ENCODE measurements at regions not wholly inside any gene's neighbourhood (a gene's known extent, or its start where the extent isn't known, plus 50 kb on each side); places are given as distances from the start of the nearest gene placed in this dataset.

DNA sequence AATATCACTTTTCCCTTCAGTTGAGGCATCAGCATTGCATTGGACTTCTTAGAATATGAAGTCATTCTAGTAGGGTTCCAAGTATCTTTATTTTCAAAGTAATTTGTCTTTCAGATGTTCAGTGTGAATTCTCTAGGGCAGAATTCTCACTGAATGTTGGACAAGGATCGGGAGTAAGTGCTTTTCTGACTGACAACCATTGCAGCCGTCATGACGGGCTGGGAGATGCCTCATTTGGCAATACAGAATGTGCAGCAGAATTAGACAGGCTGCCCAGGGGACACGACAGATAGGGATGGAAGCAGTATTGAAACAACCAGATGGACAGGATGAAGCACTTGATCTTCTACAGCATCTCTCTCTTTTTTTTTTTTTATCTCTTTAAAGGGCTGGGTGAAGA, 129.0 kb downstream of the ICE1 start:
- H3K27ac ChIP-seq (ENCODE audit: low read depth, low read length), result no peak overlapping the region
- no peaks in the 10 kb centered on the region for H3K36me3 ChIP-seq (ENCODE audit: control insufficient read depth in 5 of 5, insufficient read depth in 5 of 5, low read length in 5 of 5)
- H3K4me1 ChIP-seq (ENCODE audit: control insufficient read depth in 5 of 5, insufficient read depth in 5 of 5, low read length in 5 of 5), result no peaks in the 10 kb centered on the region
- H3K4me3 ChIP-seq (ENCODE audit: low read depth in 1 of 5, low read length in 5 of 5), result no peak overlapping the region
- no peaks in the 10 kb centered on the region for H3K9me3 ChIP-seq (ENCODE audit: control insufficient read depth in 5 of 5, low read length in 5 of 5)
- no peaks in the 10 kb centered on the region for H3K27me3 ChIP-seq (ENCODE audit: control insufficient read depth in 5 of 5, insufficient read depth in 4 of 5, low read length in 5 of 5)
- H3K9ac ChIP-seq (ENCODE audit: low read length in 5 of 5), result no peak overlapping the region

DNA sequence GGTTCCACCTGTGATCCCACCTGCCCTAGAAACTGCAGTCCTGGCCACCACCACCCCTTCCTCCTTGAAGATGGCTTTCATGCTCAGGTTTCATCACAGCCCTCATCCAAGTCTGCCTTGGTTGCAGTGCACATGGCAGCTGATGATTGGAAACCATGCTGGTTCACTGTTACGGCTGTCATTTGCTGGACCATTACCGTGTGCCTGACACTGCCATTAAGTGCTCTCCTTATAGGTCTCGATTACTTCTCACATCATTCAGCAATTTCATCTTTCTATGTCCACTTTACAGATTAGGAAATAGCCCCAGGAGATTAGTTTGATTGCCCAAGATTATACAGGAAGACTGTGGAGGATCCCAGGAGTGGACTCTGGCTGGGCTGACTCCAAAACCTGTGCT, 123.9 kb downstream of the ICE1 start:
- H3K9ac ChIP-seq (ENCODE audit: low read length in 5 of 5), result no peak overlapping the region
- no peak overlapping the region for H3K4me3 ChIP-seq (ENCODE audit: low read depth in 1 of 5, low read length in 5 of 5)
- no peak overlapping the region for H3K27ac ChIP-seq (ENCODE audit: low read depth, low read length)
- no peaks in the 10 kb centered on the region for H3K27me3 ChIP-seq (ENCODE audit: control insufficient read depth in 5 of 5, insufficient read depth in 4 of 5, low read length in 5 of 5)
- H3K4me1 ChIP-seq (ENCODE audit: control insufficient read depth in 5 of 5, insufficient read depth in 5 of 5, low read length in 5 of 5), result no peaks in the 10 kb centered on the region
- no peaks in the 10 kb centered on the region for H3K36me3 ChIP-seq (ENCODE audit: control insufficient read depth in 5 of 5, insufficient read depth in 5 of 5, low read length in 5 of 5)
- H3K9me3 ChIP-seq (ENCODE audit: control insufficient read depth in 5 of 5, low read length in 5 of 5), result no peaks in the 10 kb centered on the region

DNA sequence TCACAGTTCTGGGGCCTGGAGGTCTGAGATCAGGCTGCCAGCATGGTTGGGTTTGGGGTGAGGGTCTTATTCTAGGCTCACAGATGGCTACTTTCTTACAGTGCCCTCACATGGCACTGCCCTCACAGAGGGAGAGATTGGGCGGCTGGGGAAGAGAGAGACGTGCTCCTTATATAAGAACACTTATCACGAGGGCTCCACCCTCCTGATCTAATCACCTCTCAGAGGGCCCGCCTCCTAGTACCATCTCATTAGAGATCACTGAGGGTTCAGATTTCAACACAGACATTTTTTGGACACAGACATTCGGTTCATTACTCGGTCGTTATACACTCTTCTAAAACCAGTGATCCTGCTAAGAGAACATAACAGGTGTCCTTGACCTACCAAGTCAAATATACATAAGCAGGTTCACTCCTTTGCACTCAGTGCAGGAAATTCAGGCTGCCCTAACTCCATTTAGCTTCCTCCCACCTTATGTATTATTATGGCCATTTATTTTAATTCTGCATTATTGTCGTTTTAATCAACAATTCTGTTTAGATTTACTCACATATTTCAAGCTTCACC, 121.7 kb downstream of the ICE1 start:
- Histone ChIP-seq H3K4me1 (ENCODE audit: control insufficient read depth in 5 of 5, insufficient read depth in 5 of 5, low read length in 5 of 5) (no peaks in the 10 kb centered on the region), H3K27ac (ENCODE audit: low read depth, low read length) (no peak overlapping the region), H3K27me3 (ENCODE audit: control insufficient read depth in 5 of 5, insufficient read depth in 4 of 5, low read length in 5 of 5) (no peaks in the 10 kb centered on the region), H3K9ac (ENCODE audit: low read length in 5 of 5) (no peak overlapping the region), H3K36me3 (ENCODE audit: control insufficient read depth in 5 of 5, insufficient read depth in 5 of 5, low read length in 5 of 5) (no peaks in the 10 kb centered on the region), H3K9me3 (ENCODE audit: control insufficient read depth in 5 of 5, low read length in 5 of 5) (no peaks in the 10 kb centered on the region), H3K4me3 (ENCODE audit: low read depth in 1 of 5, low read length in 5 of 5) (no peak overlapping the region)

DNA sequence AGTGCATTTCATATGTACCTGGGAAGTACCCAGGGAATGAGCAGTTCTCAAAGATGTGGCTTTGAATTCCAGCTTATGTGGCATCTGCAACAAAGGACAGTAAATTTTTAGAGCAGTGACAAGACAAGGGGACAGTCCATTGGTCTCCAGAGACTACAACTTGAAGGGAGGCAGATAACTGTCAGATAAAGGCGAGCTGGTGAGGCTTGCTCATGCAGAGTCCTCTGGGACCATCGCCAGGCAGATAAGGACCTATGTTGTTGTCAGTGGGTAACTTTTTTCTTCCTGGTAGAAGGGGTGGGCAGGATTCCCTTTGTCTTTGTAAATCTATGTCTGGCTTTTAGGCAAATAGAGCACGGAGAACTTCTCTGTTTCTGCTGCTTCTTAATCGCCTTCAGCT, 120.2 kb downstream of the ICE1 start:
- Histone ChIP-seq H3K27me3 (ENCODE audit: control insufficient read depth in 5 of 5, insufficient read depth in 4 of 5, low read length in 5 of 5) (no peaks in the 10 kb centered on the region), H3K9me3 (ENCODE audit: control insufficient read depth in 5 of 5, low read length in 5 of 5) (no peaks in the 10 kb centered on the region), H3K27ac (ENCODE audit: low read depth, low read length) (no peak overlapping the region), H3K4me1 (ENCODE audit: control insufficient read depth in 5 of 5, insufficient read depth in 5 of 5, low read length in 5 of 5) (no peaks in the 10 kb centered on the region), H3K9ac (ENCODE audit: low read length in 5 of 5) (no peak overlapping the region), H3K4me3 (ENCODE audit: low read depth in 1 of 5, low read length in 5 of 5) (no peak overlapping the region), H3K36me3 (ENCODE audit: control insufficient read depth in 5 of 5, insufficient read depth in 5 of 5, low read length in 5 of 5) (no peaks in the 10 kb centered on the region)

DNA sequence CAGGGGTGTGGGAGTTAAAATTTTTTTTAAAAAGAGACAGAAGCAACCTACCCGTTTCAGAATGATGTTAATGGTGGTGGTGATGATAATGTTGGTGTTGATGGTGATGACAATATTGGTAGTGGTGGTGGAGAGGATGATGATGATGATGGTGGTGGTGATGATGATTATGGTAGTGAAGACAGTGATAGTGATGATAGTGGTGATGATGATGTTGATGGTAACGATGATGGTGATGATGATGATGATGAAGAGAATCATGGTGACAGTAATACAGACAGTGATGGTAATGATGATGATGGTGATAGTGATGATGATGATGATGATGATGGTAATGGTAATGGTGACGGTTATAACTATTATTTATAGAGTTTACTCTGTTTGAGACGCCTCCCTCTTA, 117.6 kb downstream of the ICE1 start:
- Histone ChIP-seq H3K9me3 (ENCODE audit: control insufficient read depth in 5 of 5, low read length in 5 of 5) (no peaks in the 10 kb centered on the region), H3K27me3 (ENCODE audit: control insufficient read depth in 5 of 5, insufficient read depth in 4 of 5, low read length in 5 of 5) (no peaks in the 10 kb centered on the region), H3K9ac (ENCODE audit: low read length in 5 of 5) (no peak overlapping the region), H3K36me3 (ENCODE audit: control insufficient read depth in 5 of 5, insufficient read depth in 5 of 5, low read length in 5 of 5) (no peaks in the 10 kb centered on the region), H3K27ac (ENCODE audit: low read depth, low read length) (no peak overlapping the region), H3K4me3 (ENCODE audit: low read depth in 1 of 5, low read length in 5 of 5) (no peak overlapping the region), H3K4me1 (ENCODE audit: control insufficient read depth in 5 of 5, insufficient read depth in 5 of 5, low read length in 5 of 5) (no peaks in the 10 kb centered on the region)

Measured in subcutaneous abdominal adipose tissue (tissue), 5 donors.